ENCODE measurements at regions not wholly inside any gene's neighbourhood (a gene's known extent, or its start where the extent isn't known, plus 50 kb on each side); places are given as distances from the start of the nearest gene placed in this dataset.

DNA sequence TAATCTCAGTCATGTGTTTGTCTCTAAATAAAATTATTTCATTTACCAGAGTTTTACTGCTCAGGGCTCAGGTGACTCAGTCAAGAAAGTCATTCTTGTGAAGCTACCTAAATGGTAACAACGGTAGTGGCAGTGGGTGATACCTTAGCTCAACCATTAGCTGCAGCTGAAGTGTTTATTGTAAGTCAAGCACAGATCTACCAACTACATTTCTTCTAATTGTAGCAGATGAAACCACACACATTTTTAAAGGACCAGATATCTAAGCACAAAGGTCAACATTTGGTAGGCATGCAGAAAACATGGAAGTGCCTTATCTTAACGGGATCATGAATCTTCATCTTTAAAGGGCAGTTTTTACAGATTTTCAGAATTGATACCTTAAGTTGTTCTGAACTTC, 79.1 kb downstream of the FAT4 start:
- H3K4me3 Mint-ChIP-seq, result no peak overlapping the region
- H3K27ac Mint-ChIP-seq, result no peak overlapping the region
- H3K4me1 Mint-ChIP-seq, result peaks cover 26% of the 10 kb centered on the region
- H3K36me3 Mint-ChIP-seq (ENCODE audit: low read depth), result peaks cover 10% of the 10 kb centered on the region
- peaks cover 3% of the 10 kb centered on the region for H3K9me3 Mint-ChIP-seq
- TF ChIP-seq, protein P1, sequence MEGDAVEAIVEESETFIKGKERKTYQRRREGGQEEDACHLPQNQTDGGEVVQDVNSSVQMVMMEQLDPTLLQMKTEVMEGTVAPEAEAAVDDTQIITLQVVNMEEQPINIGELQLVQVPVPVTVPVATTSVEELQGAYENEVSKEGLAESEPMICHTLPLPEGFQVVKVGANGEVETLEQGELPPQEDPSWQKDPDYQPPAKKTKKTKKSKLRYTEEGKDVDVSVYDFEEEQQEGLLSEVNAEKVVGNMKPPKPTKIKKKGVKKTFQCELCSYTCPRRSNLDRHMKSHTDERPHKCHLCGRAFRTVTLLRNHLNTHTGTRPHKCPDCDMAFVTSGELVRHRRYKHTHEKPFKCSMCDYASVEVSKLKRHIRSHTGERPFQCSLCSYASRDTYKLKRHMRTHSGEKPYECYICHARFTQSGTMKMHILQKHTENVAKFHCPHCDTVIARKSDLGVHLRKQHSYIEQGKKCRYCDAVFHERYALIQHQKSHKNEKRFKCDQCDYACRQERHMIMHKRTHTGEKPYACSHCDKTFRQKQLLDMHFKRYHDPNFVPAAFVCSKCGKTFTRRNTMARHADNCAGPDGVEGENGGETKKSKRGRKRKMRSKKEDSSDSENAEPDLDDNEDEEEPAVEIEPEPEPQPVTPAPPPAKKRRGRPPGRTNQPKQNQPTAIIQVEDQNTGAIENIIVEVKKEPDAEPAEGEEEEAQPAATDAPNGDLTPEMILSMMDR (IDR thresholded peaks at IDR 0.05; ENCODE audit: unreplicated experiment in 3 of 3), result no peak
- H3K27me3 Mint-ChIP-seq (ENCODE audit: low read depth), result no peaks in the 10 kb centered on the region

GRCh38 chr4:125397226-125397625, 82.5 kb downstream of the FAT4 start:
- Mint-ChIP-seq H3K4me1 (peaks cover 13% of the 10 kb centered on the region), H3K27ac (peak overlapping the region in 2 of 3 experiments; percentile 3 to 20), H3K27me3 (ENCODE audit: low read depth) (no peaks in the 10 kb centered on the region), H3K36me3 (ENCODE audit: low read depth) (peaks cover 5% of the 10 kb centered on the region), H3K9me3 (no peaks in the 10 kb centered on the region), H3K4me3 (no peak overlapping the region)
- TF ChIP-seq, protein P1 (IDR thresholded peaks at IDR 0.05; ENCODE audit: unreplicated experiment in 3 of 3), result no peak

DNA sequence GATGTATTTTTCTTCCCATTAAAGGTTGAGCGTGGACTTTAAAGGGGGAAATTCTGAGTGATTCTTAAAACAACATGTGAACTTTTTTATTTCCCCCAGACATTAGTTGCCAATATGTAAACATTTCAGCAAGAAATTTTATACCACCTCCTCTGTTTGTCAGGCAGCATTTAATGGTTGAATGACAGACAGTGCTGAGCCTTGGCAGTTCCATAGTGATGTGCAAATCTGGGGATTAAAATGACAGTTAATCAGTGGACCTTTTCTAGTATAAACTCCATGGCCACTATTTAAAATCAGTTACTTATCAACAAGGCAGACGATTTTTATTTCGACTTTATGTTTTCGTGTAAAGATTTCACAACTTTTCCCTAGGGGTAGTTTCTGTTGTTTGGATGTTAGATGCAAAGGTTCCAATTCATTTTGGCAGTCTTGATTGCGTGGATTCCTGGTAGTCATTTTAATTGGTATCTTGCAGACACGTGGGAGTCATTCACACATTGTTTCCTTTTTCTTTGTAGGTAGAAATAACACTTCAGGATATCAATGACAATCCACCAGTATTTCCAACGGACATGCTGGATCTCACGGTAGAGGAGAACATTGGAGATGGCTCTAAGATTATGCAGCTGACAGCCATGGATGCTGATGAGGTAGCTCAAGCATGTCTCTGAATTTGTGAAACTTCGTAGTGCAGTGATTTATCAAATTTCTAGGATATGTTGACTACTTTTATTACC, 83.7 kb downstream of the FAT4 start:
- H3K27ac Mint-ChIP-seq, result peak overlapping the region; percentile 48 to 72 (median 58)
- no peak overlapping the region for H3K4me3 Mint-ChIP-seq
- H3K9me3 Mint-ChIP-seq, result no peaks in the 10 kb centered on the region
- no peaks in the 10 kb centered on the region for H3K27me3 Mint-ChIP-seq (ENCODE audit: low read depth)
- TF ChIP-seq, protein P1 (IDR thresholded peaks at IDR 0.05; ENCODE audit: unreplicated experiment in 3 of 3), result no peak
- peaks cover 13% of the 10 kb centered on the region for H3K4me1 Mint-ChIP-seq
- H3K36me3 Mint-ChIP-seq (ENCODE audit: low read depth), result peaks cover 9% of the 10 kb centered on the region

GRCh38 chr4:125400756-125401155, 86.0 kb downstream of the FAT4 start:
- TF ChIP-seq, protein P1 (IDR thresholded peaks at IDR 0.05; ENCODE audit: unreplicated experiment in 3 of 3), result no peak
- no peak overlapping the region for H3K27ac Mint-ChIP-seq
- H3K4me1 Mint-ChIP-seq, result peaks cover 13% of the 10 kb centered on the region
- peaks cover 22% of the 10 kb centered on the region for H3K36me3 Mint-ChIP-seq (ENCODE audit: low read depth)
- H3K4me3 Mint-ChIP-seq, result no peak overlapping the region
- no peaks in the 10 kb centered on the region for H3K9me3 Mint-ChIP-seq
- H3K27me3 Mint-ChIP-seq (ENCODE audit: low read depth), result no peaks in the 10 kb centered on the region

DNA sequence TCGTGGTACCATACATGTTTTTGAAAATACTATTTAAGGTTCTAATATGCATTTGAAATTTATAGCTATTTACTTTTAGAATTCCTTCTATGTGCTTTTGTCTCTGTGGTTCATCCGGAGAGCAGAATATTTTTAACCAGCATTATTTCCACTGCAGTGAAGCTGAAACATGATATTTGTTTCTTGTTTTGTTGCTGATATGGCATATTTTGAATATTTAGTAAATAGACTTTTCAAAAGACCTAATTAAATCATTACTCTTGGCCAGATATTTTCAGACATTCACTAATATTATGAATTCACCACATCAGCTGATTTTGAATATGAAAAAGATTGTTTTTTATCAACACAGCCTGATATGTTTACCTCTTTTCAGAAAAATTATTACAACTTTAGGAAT, 87.0 kb downstream of the FAT4 start:
- Mint-ChIP-seq H3K9me3 (no peaks in the 10 kb centered on the region), H3K36me3 (ENCODE audit: low read depth) (peaks cover 32% of the 10 kb centered on the region)

More for the DNA sequence above, 87.0 kb downstream of the FAT4 start:
- Mint-ChIP-seq H3K27me3 (ENCODE audit: low read depth) (no peaks in the 10 kb centered on the region), H3K4me1 (peaks cover 13% of the 10 kb centered on the region), H3K27ac (no peak overlapping the region), H3K4me3 (no peak overlapping the region)
- TF ChIP-seq, protein P1 (IDR thresholded peaks at IDR 0.05; ENCODE audit: unreplicated experiment in 3 of 3), result no peak

Data from nephron (organoid).